WTC11 (cell line): ENCODE measurements at regions not wholly inside any gene's neighbourhood (a gene's known extent, or its start where the extent isn't known, plus 50 kb on each side); places are given as distances from the start of the nearest gene placed in this dataset.
A peak's percentile ranks its signal among the peaks of the same experiment; 100 is the strongest.

Experiments
- ATAC-seq: fragments of 200-7000 bp; cut with Tn5 transposase; 2 replicates; pipeline ENCODE4 v1.10.0; 2021; ENCODE audit warnings: mild to moderate bottlenecking, moderate library complexity
- CTCF ChIA-PET: fragments of 300-600 bp; sonication (Branson Sonifier 250); formaldehyde crosslinking; loops from one replicate; lab custom pipeline; 2021; ENCODE audit warnings: antibody characterized with exemption; lab: Charles Lee
- POLR2A ChIA-PET: fragments of 350-600 bp; sonication (Branson Sonifier 250); formaldehyde crosslinking; loops from one replicate; lab custom pipeline; 2021; ENCODE audit warnings: antibody characterized with exemption; lab: Charles Lee
- DNase-seq: peaks from one replicate; pipeline ENCODE4 v3.0.0; 2021; ENCODE audit warnings: low spot score
- H3K27ac Mint-ChIP-seq: 2 replicates; pipeline ENCODE4 v1.8.0; 2021; ENCODE audit warnings: mixed read lengths
- H3K27me3 Mint-ChIP-seq: 2 replicates; pipeline ENCODE4 v1.8.0; 2021; ENCODE audit warnings: low read depth, mild to moderate bottlenecking, moderate library complexity, mixed read lengths
- H3K36me3 Mint-ChIP-seq: 2 replicates; pipeline ENCODE4 v1.8.0; 2021; ENCODE audit warnings: mixed read lengths
- H3K4me1 Mint-ChIP-seq: 2 replicates; pipeline ENCODE4 v1.8.0; 2022; ENCODE audit warnings: mixed read lengths
- H3K4me3 Mint-ChIP-seq: 2 replicates; pipeline ENCODE4 v1.8.0; 2021; ENCODE audit warnings: mild to moderate bottlenecking, moderate library complexity, mixed read lengths
- H3K9me3 Mint-ChIP-seq: 2 replicates; pipeline ENCODE4 v1.8.0; 2021; ENCODE audit warnings: mixed read lengths
- ATF1 ChIP-seq: sonication (generic); formaldehyde crosslinking; IDR thresholded peaks from 2 replicates; pipeline ENCODE4 v1.8.1; 2023; ENCODE audit warnings: mild to moderate bottlenecking, moderate library complexity, missing genetic modification reagents
- ATF2 ChIP-seq: sonication (generic); formaldehyde crosslinking; IDR thresholded peaks from 2 replicates; pipeline ENCODE4 v1.8.1; 2022; ENCODE audit warnings: low read depth, missing genetic modification reagents, borderline replicate concordance
- CREB1 ChIP-seq: sonication (generic); formaldehyde crosslinking; IDR thresholded peaks from 2 replicates; pipeline ENCODE4 v1.8.0; 2023; ENCODE audit warnings: mild to moderate bottlenecking, missing genetic modification reagents
- ERG ChIP-seq: fragments of 250-450 bp; sonication (Bioruptor Pico); IDR thresholded peaks from 2 replicates; pipeline ENCODE4 v1.8.0; 2021; ENCODE audit warnings: mild to moderate bottlenecking
- ESRRA ChIP-seq: sonication (generic); formaldehyde crosslinking; IDR thresholded peaks from 2 replicates; pipeline ENCODE4 v1.8.1; 2022; ENCODE audit warnings: mild to moderate bottlenecking, missing genetic modification reagents, borderline replicate concordance
- JAZF1 ChIP-seq: fragments of 250-450 bp; sonication (Bioruptor Pico); IDR thresholded peaks from 2 replicates; pipeline ENCODE4 v1.9.0; 2021; ENCODE audit warnings: moderate library complexity, mild to moderate bottlenecking, inconsistent platforms
- KAT7 ChIP-seq: sonication (generic); formaldehyde crosslinking; IDR thresholded peaks from 2 replicates; pipeline ENCODE4 v1.8.1; 2023; ENCODE audit warnings: missing genetic modification reagents, mild to moderate bottlenecking, borderline replicate concordance
- NFATC4 ChIP-seq: fragments of 250-450 bp; sonication (Bioruptor Pico); IDR thresholded peaks from 2 replicates; pipeline ENCODE4 v1.9.0; 2021; ENCODE audit warnings: mild to moderate bottlenecking
- NFYB ChIP-seq: sonication (generic); formaldehyde crosslinking; conservative IDR thresholded peaks from 2 replicates; pipeline ENCODE4 v1.8.0; 2022; ENCODE audit warnings: low read depth, missing genetic modification reagents
- NR3C1 ChIP-seq: sonication (generic); formaldehyde crosslinking; conservative IDR thresholded peaks from 2 replicates; pipeline ENCODE4 v1.8.1; 2023; ENCODE audit warnings: low read depth, mild to moderate bottlenecking, missing genetic modification reagents
- OVOL2 ChIP-seq: fragments of 250-450 bp; sonication (Bioruptor Pico); IDR thresholded peaks from 2 replicates; pipeline ENCODE4 v1.9.0; 2021; ENCODE audit warnings: mild to moderate bottlenecking, borderline replicate concordance
- RELA ChIP-seq: sonication (generic); formaldehyde crosslinking; IDR thresholded peaks from 2 replicates; pipeline ENCODE4 v1.8.1; 2022; ENCODE audit warnings: missing genetic modification reagents, mild to moderate bottlenecking, borderline replicate concordance
- SOX15 ChIP-seq: fragments of 250-450 bp; sonication (Bioruptor Pico); IDR thresholded peaks from 2 replicates; pipeline ENCODE4 v1.9.0; 2021; ENCODE audit warnings: mild to moderate bottlenecking
- TCF7 ChIP-seq: sonication (generic); formaldehyde crosslinking; IDR thresholded peaks from 2 replicates; pipeline ENCODE4 v1.8.0; 2022; ENCODE audit warnings: mild to moderate bottlenecking, low read depth, missing genetic modification reagents, moderate library complexity
- USF1 ChIP-seq: sonication (generic); formaldehyde crosslinking; IDR thresholded peaks from 2 replicates; pipeline ENCODE4 v1.8.0; 2022; ENCODE audit warnings: mild to moderate bottlenecking, missing genetic modification reagents
- ZBTB43 ChIP-seq: sonication (generic); formaldehyde crosslinking; IDR thresholded peaks from 2 replicates; pipeline ENCODE4 v1.8.1; 2023; ENCODE audit warnings: mild to moderate bottlenecking, missing genetic modification reagents
- ZNF121 ChIP-seq: sonication (generic); formaldehyde crosslinking; IDR thresholded peaks from 2 replicates; pipeline ENCODE4 v1.8.0; 2023; ENCODE audit warnings: missing genetic modification reagents
- ZNF532 ChIP-seq: fragments of 250-450 bp; sonication (Bioruptor Pico); IDR thresholded peaks from 2 replicates; pipeline ENCODE4 v1.9.0; 2021; ENCODE audit warnings: mild to moderate bottlenecking, borderline replicate concordance
- ZNF671 ChIP-seq: fragments of 250-450 bp; sonication (Bioruptor Pico); IDR thresholded peaks from 2 replicates; pipeline ENCODE4 v1.8.0; 2021; ENCODE audit warnings: mild to moderate bottlenecking

GRCh38 chr11:109140426-109140825 is 281.6 kb upstream of the C11orf87 start:
- peaks cover 10% of the 10 kb centered on the region for H3K4me1 Mint-ChIP-seq
- ATAC-seq: peak; percentile 22; the same call in 1 of the 2 replicates
- H3K27me3 Mint-ChIP-seq: no peaks in the 10 kb centered on the region; the same call in 1 of the 2 replicates
- CTCF ChIA-PET: no interaction called here
- TF ChIP-seq ZNF671 (CRISPR knock-in tag): no peak
- no peak for TF ChIP-seq USF1 (CRISPR knock-in tag)
- TF ChIP-seq ESRRA (CRISPR knock-in tag): no peak
- TF ChIP-seq KAT7 (CRISPR knock-in tag): no peak
- TF ChIP-seq ZNF121 (CRISPR knock-in tag): no peak
- no peak for TF ChIP-seq NR3C1 (CRISPR knock-in tag)
- TF ChIP-seq JAZF1 (CRISPR knock-in tag): no peak
- no peak for TF ChIP-seq ERG (CRISPR knock-in tag)
- no peak for TF ChIP-seq ATF1 (CRISPR knock-in tag)
- no peak for TF ChIP-seq ZNF532 (CRISPR knock-in tag)
- no peak for TF ChIP-seq ATF2 (CRISPR knock-in tag)
- TF ChIP-seq SOX15 (CRISPR knock-in tag): no peak
- TF ChIP-seq NFYB: no peak
- TF ChIP-seq TCF7 (CRISPR knock-in tag): no peak
- no peak for TF ChIP-seq NFATC4 (CRISPR knock-in tag)
- TF ChIP-seq CREB1 (CRISPR knock-in tag): no peak
- no peak for TF ChIP-seq RELA (CRISPR knock-in tag)
- no peak for TF ChIP-seq OVOL2 (CRISPR knock-in tag)
- no peak for TF ChIP-seq ZBTB43 (CRISPR knock-in tag)
- TF ChIP-seq, all 79 proteins: peak for 0
- Mint-ChIP-seq H3K4me3 (no peak overlapping the region), H3K9me3 (peaks cover 15% of the 10 kb centered on the region), H3K27ac (no peak overlapping the region), H3K36me3 (no peaks in the 10 kb centered on the region)
- POLR2A ChIA-PET: no interaction called here
- no peak for DNase-seq
